COLO668 (cell line): ENCODE measurements at regions not wholly inside any gene's neighbourhood (a gene's known extent, or its start where the extent isn't known, plus 50 kb on each side); places are given as distances from the start of the nearest gene placed in this dataset.
"Not testable (repeated sequence)": the region's sequence is repeated elsewhere in the genome, so short reads cannot be mapped to it uniquely, and the experiment has no call there.

Experiments
- DNase-seq: peaks from one replicate; lab custom pipeline; 2025; ENCODE audit not compliant: unreplicated experiment; lab: John Stamatoyannopoulos, UW

- DNase-seq: no peak
These were observed 1274.5 kb upstream of the TMEFF2 start for GRCh38 chr2:193469251-193469650.

- DNase-seq: no peak
These were observed 1272.7 kb upstream of the TMEFF2 start for GRCh38 chr2:193467276-193467987.

- DNase-seq: no peak
These were observed 1268.3 kb upstream of the TMEFF2 start for GRCh38 chr2:193463011-193463410.

GRCh38 chr2:193462411-193462810 is 1267.7 kb upstream of the TMEFF2 start:
- DNase-seq: no peak

GRCh38 chr2:193461431-193461934 is 1266.8 kb upstream of the TMEFF2 start:
- DNase-seq: no peak

- no peak for DNase-seq
These were observed 1252.2 kb upstream of the TMEFF2 start for GRCh38 chr2:193446967-193447366.

GRCh38 chr2:193442293-193442692 is 1247.6 kb upstream of the TMEFF2 start:
- DNase-seq: no peak

GRCh38 chr2:193428336-193428818 is 1233.6 kb upstream of the TMEFF2 start:
- no peak for DNase-seq

GRCh38 chr2:193412368-193412767 is 1217.6 kb upstream of the TMEFF2 start:
- DNase-seq: not testable (repeated sequence)

GRCh38 chr2:193409951-193410350 is 1215.2 kb upstream of the TMEFF2 start:
- DNase-seq: no peak

GRCh38 chr2:193382583-193382982 is 1187.8 kb upstream of the TMEFF2 start:
- DNase-seq: no peak

- DNase-seq: no peak
These were observed 1183.1 kb upstream of the TMEFF2 start for GRCh38 chr2:193377789-193378188.

- DNase-seq: no peak
These were observed 1178.4 kb upstream of the TMEFF2 start for GRCh38 chr2:193373120-193373519.

- no peak for DNase-seq
These were observed 1176.5 kb upstream of the TMEFF2 start for GRCh38 chr2:193371200-193371599.

GRCh38 chr2:193368615-193369014 is 1173.9 kb upstream of the TMEFF2 start:
- no peak for DNase-seq

- DNase-seq: no peak
These were observed 1162.8 kb upstream of the TMEFF2 start for GRCh38 chr2:193357508-193357907.

- DNase-seq: not testable (repeated sequence)
These were observed 1158.0 kb upstream of the TMEFF2 start for GRCh38 chr2:193352665-193353242.

GRCh38 chr2:193350509-193350908 is 1155.8 kb upstream of the TMEFF2 start:
- no peak for DNase-seq

GRCh38 chr2:193349642-193350041 is 1154.9 kb upstream of the TMEFF2 start:
- DNase-seq: no peak

- DNase-seq: no peak
These were observed 1153.3 kb upstream of the TMEFF2 start for GRCh38 chr2:193348055-193348454.

GRCh38 chr2:193336781-193337180 is 1142.0 kb upstream of the TMEFF2 start:
- DNase-seq: no peak

- no peak for DNase-seq
These were observed 1139.7 kb upstream of the TMEFF2 start for GRCh38 chr2:193334401-193334800.
